ENCODE measurements at regions not wholly inside any gene's neighbourhood (a gene's known extent, or its start where the extent isn't known, plus 50 kb on each side); places are given as distances from the start of the nearest gene placed in this dataset.
"Not testable (repeated sequence)": the region's sequence is repeated elsewhere in the genome, so short reads cannot be mapped to it uniquely, and the experiment has no call there.

DNA sequence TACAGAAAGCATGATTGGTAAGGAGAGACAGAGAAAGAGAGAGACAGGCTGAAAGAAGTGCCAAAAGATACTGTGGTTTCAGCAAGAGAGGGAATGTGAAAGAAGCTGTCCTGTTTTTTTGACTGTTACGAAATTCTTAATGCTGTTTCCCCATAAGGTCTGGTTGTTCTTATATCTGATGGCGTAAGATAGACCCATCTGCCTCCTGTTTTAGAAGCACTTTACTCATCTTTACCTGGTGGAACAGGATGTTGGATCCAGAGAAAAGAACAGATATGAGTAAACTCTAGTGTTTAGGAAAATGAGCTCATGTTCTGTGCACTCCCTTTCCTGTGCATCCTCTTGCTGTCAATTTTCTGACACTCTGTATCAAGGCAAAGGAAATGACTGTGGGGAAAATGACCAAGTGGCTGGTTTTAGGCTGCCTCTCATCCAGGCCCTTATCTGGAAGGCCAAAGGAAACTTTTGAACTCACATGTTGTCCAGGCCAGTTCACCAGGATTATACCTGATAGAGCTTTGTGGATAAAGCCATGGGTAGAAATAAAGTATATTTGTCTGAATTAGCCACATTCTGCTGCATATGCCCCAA is 311.7 kb upstream of the HTR2C start:
- no peak for DNase-seq

DNA sequence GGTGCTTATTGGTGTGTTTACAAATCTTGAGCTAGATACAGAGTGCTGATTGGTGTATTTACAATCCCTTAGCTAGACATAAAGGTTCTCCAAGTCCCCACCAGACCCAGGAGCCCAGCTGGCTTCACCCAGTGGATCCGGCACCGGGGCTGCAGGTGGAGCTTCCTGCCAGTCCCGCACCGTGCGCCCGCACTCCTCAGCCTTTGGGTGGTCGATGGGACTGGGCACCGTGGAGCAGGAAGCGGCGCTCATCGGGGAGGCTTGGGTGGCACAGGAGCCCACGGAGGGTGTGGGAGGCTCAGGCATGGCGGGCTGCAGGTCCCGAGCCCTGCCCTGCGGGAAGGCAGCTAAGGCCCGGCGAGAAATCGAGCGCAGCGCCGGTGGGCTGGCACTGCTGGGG is 313.5 kb upstream of the HTR2C start:
- not testable (repeated sequence) for DNase-seq

DNA sequence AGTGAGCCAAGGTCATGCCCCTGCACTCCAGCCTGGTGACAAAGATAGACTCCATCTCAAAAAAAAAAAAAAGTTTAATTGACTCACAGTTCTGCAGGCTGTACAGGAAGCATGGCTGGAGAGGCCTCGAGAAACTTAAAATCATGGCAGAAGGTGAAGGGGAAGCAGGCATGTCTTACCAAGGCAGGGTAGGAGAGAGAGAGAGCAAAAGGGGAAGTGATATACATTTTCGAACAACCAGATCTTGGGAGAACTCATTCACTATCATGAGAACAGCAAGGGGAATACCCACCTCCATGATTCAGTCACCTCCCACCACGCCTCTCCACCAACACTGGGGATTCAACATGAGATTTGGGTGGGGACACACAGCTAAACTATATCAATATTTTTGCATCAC is 315.2 kb upstream of the HTR2C start:
- no peak for DNase-seq

DNA sequence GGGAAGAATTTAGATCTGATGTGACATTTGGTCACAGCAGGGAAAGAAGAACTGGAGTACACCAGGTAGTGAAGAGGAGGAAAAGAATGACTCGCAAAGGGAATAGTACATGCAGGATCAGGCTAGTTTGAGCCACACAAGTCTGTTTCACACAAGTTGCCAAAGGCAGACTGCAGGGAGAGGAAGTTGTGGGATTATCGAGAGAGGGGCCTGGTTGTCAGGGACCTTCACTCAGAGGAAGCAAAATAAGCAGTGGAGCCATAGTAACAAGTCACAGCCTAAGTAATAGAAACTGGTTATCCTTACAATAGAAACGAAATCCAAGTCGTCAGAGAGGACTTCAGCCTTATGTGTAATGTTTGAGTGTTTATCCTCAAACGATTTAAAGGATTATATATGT is 316.7 kb upstream of the HTR2C start:
- no peak for DNase-seq

DNA sequence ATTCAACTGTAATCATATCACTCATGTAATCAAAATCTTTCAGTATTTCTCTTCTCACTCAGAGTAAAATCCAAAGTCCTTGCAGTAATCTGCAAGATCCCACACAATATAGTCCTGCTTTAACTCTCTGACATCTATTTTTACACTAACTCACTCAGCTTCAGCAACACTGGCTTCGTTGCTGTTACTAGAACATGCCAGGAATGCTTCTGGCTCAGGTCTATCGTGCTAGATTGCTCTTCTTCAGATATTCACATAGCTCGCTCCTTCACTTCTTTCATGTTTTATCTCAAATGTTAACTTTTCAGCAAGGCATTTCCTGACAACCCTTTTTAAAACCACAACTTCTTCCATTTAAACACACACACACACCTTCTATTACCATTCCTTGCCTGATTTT is 331.7 kb upstream of the HTR2C start:
- DNase-seq, result no peak

DNA sequence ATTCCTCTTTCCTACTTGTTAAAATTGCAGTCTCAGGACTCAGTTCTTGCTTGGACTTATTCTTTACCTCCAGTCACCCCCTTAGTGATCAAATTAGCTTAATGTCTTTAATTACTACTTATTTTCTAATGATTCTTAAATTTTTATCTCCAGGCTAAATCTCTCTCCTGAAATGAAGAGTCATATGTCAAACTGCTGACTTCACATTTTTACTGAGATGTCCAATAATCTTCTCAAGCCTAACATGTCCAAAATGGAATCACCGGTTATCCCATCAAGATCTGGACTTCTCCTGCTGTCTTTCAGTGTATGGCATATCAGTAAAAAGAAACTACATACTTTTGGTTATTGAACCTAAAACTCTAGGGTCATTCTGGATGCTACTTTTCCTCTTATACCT is 332.3 kb upstream of the HTR2C start:
- DNase-seq, result no peak

DNA sequence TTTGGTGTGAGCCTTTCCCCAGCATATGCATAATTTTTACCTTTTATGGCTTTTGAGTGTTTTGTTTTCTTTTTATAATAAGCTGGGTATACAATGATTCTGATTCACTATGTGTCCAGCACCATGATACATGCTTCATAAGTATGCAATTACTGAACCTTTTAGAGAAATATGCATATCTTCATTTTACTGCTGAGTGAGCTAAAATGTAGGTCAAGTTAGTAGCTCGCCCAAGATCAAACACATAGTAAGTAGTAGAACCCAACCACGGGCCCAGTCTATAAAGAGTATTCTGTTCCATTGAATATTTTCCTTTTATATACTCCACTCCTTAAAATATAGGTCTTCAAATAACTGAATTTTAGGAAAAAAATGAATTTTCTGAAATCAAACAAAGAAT is 362.4 kb upstream of the HTR2C start:
- no peak for DNase-seq

DNA sequence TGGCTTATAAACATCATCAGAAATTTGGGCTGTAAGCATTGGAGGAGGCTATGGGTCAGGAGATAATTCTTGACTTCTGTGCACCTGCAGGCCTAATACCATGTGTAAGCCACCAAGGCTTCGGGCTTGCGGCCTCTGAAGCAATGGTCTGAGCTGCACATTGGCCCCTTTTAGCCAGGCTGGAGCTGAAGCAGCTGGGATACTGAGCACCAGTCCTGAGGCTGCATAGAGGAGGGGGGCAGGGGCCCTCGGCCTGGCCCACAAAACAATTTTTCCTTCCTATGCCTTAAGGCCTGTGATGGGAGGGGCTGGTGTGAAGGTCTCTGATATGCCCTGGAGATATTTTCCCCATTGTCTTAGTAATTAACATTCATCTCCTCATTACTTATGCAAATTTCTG is 373.0 kb upstream of the HTR2C start:
- DNase-seq, result no peak

DNA sequence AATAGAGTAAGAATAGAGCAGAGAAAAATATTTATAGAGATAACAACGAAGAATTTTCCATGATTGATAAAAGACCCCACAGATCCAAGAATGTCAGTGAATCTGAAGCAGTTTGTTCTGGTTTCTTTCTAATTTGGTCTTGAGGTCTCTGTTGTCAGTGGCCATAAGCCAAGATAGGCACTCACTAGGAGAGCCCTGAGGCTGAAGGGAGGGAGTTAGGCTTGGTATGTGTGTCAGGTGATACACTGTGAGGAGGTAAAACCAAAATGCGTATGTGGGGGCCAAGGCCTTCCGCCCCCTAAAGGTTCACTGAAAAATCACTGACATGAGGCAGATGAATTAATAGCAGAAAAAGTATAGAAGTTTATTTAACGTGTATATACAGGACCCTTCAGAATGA is 382.3 kb upstream of the HTR2C start:
- DNase-seq, result no peak

DNA sequence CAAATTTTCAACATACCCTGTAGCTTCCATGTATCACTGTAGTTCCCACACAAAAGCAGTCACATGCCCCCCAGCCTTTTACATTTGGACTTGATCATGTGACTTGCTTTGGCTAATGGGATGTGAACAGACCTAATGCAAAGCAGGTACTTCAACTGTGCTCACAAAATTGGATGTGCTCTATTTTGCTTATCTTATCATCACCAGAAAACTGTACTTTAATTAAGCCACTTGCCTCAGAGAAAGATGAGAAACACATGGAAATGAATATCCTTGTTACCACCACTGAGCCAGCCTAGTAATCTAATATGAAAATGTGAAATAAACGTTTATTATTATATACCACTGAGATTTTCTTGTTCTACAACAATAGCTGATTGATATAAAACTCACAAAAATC is 402.7 kb upstream of the HTR2C start:
- DNase-seq, result no peak

DNA sequence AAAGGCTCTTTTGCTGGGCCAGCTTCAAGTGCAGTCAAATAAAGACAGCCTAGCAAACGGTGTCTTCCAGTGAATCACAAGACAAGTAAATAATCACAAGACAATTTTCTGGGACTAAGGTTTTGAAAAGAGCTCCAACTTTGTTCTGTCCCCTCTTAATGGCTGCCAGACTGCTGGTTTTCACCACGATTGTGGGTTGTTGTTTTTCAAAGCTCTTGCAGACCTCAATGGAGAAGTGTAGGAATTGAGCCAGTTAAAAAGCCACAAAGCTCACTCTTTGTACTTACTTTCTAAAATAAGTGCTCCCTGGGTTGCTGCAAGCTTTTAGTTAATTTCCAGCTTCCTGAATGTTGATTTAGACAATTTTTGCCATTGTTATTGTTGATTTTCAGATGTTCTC is 405.8 kb upstream of the HTR2C start:
- DNase-seq, result no peak

DNA sequence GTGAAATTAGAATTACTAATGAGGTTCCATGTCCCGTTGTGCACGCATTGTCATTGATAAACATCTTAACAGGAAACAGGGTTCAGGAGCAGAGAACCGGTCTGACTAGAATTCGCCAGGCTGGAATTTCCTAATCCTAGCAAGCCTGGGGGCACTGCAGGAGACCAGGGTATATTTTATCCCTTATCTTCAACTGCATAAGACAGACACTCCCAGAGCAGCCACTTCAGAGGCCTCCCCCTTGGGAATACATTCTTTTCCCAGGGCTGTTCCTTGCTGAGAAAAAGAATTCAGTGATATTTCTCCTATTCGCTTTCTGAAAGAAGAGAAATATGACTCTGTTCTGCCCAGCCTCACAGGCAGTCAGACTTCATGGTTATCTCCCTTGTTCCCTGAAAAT is 416.6 kb upstream of the HTR2C start:
- not testable (repeated sequence) for DNase-seq

DNA sequence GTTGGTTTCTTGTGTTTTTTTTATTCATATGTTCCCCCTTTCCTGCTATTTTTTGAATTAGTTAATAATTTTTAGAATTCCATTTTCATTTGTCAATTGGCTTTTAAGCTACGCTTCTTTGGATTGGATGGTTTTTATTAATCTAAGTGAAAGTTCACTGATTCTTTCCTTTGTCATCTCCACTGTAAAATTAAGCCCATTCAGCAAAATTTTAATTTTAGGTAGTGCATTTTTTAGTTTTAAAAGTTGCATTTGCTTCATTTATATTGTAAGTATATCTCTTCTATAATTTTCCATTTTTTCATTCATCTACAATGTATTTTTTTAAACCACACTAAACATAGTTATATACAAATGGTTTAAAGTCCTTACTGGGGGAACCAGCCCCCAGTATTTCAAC is 417.3 kb upstream of the HTR2C start:
- DNase-seq, result no peak

DNA sequence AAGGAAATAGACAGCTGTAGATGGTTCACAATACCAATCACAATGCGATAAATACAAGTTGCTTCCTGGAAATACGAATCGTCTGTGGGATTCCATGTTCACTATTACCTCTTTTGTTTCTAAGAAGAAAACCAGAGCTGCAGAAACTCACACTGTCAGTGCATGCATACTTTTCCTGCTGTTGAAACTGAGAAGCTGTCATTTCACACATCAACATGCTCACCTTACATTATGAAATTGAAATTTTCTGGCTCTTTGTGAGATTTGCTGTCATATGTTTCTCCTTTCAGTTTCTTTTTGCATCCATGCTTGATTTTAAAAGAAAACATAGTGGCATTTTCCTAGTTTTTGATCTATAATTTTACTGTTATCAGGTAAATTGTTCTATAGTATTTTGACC is 418.3 kb upstream of the HTR2C start:
- DNase-seq, result no peak

DNA sequence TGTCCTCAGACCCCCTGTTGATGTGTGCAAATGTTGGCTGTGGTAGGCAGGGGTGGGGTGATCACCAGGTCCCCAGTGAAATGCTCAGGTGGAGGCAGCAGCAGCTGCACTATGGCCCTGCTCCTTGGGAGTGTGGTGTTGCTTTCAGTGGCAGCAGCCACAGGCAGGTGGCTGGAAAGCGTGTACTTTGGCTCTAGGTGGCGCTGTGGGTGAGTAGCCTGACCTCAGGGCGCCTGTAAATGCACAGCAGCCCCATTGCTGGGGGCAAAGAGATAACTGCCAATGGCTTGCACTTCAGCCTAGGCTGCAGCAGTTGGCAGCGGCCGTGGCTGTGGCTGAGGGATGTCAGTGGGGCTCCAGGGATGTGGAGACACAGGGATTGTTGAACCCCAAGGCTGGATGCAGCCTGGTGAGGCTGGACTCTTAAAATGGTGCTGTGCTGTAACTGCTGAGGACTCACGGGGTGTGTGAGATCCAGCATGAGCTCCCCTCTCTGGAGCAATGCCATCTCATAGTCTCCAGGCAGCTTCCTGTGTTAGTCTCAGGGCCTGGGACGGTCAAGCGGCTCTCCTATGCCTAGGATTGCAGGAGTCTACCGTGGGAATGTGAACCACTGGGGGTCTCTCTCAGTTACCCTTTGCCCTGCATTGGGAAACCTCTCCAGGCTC is 421.7 kb upstream of the HTR2C start:
- peak; percentile 32 for DNase-seq

DNA sequence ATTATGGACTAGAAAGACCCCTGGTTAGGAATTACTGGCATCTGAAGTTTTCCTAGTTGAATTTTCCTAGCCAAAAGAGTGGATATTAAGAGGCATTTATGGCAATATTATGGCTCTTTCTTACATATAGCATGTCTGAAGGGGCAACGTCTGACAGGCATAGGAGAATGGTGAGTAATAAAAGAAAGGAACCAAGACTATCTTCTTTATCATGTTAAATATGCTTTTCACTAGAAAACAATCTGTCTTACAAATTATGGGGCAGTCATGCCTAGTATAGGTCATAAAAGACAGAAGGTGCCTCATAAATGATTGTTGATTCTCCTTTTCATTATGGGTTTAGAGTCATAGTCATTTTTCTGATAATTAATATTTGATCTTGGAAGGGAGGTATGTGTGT is 431.1 kb upstream of the HTR2C start:
- no peak for DNase-seq

DNA sequence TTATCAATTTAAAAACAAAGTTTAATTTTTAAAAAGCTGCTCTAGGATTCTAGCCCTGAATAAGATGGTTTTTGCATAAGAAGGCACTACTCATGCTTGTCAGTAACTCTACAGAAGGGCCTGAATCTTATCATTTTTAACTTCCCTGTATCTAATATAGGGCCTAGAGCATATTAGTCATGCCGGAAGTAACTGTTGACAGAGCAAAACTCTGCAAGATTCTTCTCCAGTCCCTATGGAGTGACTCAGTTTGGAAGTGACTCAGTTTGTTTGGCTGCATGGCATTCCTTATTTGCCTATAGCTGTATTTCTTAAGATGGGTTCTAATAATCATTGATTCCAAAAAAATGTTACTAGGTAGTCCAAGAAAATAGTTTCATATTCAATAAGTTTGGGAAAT is 431.8 kb upstream of the HTR2C start:
- DNase-seq, result peak; percentile 41

DNA sequence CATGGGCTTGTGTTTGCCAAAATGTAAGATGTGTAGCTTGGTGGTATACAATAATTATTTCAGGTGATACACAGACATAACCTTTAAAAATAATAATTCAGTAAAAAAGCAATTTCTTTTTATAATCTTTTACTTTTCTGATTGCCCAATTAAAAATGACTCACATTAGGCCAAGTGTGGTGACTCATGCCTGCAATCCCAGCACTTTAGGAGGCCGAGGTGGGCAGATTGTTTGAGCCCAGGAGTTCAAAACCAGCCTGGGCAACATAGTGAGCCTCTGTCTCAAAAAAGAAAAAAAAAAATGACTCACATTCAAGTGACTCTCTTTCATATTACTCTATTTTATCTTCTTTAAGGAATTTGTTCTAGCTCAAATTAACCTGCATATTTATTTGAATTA is 449.4 kb upstream of the HTR2C start:
- no peak for DNase-seq

DNA sequence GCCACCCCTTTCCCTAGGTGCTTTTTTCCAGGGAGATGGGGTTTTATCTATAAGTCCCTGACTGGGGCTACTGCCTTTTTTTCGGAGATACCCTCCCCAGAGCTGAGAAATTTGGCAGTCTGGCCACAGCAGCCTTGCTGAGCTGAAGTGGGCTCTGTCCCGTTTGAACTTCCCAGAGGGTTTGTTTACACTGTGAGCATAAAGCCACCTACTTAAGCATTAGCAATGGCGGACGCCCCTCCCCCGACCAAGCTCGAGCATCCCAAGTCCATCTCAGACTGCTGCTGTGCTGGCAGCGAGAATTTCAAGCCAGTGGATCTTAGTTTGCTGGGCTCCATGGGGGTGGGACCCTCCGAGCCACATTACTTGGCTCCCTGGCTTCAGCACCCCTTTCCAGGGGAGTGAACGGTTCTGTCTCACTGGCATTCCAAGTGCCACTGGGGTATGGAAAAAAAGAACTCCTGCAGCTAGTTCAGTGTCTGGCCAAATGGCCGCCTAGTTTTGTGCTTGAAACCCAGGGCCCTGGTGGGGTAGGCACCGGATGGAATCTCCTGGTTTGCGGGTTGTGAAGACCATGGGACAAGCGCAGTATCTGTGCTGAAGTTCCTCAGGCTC is 456.4 kb upstream of the HTR2C start:
- no peak for DNase-seq

DNA sequence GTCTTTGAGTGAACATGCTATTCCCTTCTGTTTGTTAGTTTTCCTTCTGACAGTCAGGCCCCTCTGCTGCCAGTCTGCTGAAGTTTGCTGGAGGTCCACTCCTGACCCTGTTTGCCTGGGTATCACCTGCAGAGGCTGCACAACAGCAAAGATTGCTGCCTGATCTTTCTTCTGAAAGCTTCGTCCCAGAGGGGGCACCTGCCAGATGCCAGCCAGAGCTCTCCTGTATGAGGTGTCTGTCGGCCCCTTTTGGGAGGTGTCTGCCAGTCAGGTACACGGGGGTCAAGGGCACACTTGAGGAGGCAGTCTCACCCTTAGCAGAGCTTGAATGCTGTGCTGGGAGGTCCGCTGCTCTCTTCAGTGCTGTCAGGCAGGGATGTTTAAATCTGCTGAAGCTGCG is 456.9 kb upstream of the HTR2C start:
- no peak for DNase-seq

DNA sequence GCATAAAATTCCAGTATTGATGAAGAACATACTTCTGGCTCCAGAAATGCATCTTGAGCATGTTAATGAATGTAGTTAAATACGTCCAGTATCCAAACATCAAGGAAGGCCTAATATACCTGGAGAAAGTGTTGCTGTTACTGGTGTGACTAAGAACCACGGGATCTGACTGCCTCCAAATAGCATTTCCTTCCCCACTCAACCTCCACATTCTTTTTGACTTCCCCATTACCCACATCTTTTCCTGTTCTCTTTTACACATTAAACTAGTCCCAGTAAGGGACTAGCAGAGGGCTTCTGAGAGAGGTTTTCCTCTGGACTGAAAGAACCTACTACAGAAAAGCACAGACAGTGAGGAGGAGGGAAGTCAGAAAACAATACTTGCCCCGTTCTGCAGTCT is 482.8 kb upstream of the HTR2C start:
- no peak for DNase-seq

DNA sequence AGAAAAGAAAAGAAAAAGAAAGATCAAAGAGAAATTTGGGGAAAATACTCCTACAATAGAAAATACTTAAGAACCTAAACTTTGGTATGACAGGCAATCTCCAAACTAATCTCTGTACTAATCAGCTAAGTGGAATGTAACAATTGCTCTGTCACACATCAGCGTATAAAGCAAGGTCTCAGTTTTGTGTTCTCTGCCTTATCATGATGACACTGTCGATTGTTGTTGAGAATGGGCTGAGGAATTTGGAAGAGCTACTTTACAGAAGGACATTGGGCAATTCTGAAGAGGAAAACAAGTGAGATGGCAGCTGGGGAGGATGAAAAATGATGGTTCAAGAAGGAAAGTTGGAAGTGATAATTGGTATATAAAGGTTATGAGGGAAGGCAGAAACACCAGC is 486.0 kb upstream of the HTR2C start:
- no peak for DNase-seq

DNA sequence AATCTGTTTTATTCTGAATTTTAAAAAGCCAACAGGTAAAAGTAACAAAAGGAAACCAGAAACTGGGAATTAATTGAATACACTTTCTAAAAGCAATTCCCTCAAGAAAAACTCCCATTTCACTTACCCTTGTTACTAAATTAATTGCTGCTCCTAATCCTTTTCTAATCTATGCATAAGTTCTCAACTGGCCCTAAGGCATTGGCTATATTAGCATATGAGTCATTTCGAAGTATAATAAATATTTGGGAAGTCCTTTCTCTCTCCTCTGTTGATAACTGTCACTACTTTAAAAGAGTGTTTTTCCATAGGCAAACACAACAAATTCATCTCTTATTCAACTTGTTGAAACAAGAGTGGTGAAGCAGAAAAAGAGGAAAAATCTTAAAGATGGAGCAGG is 486.5 kb upstream of the HTR2C start:
- DNase-seq, result no peak

DNA sequence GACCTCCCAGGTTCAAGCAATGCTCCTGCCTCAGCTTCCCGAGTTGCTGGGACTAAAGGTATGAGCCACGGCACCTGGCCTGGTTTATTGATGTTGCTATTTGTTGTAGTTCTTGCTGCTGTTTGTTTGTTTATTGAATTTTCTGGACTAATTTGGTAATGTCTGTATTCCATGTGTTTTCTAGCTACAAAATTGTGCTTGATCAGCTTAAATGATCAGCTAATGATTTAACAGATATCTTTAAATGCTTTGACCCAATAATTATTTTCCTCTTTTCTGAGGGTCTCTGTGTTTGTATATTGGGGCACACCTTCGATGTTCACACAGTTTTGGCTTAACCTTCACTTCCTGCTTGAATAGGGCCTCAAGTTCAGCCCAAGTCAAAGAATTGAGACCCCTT is 488.1 kb upstream of the HTR2C start:
- no peak for DNase-seq

DNA sequence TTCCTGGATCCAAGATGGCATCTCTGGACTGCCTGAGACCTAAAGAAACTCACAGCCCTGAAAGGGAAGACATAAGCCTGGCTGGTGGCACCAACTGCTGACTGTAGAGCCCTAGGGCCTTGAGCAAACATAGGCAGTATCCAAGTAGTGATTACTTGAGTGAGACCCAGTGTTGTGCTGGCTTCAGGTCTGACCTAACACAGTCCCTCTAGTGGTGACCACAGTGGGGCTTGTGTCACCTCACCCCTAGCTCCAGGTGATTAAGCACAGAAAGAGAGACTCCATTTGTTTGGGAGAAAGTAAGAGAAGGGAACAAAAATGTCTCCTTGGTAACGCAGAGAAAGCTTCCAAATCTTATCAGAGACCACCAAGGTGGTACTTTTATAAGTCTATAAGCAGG is 496.3 kb upstream of the HTR2C start:
- DNase-seq, result no peak

Measured in OCI-M1 (cell line).